T47D (cell line): ENCODE measurements at regions not wholly inside any gene's neighbourhood (a gene's known extent, or its start where the extent isn't known, plus 50 kb on each side); places are given as distances from the start of the nearest gene placed in this dataset.
A peak's percentile ranks its signal among the peaks of the same experiment; 100 is the strongest.
"Not testable (repeated sequence)": the region's sequence is repeated elsewhere in the genome, so short reads cannot be mapped to it uniquely, and the experiment has no call there.

Experiments
- DNase-seq, 2 experiments: peaks; one replicate each; pipeline versions ENCODE4 v3.0.0 to v3.0.0-alpha.2; 2011 to 2012; ENCODE audit warnings: low read depth in 1 of 2, low spot score in 1 of 2
- JUND ChIP-seq: IDR thresholded peaks from 2 replicates; pipeline ENCODE4 v1.6.1; 2012; ENCODE audit warnings: low read depth
- in situ Hi-C: cut with HindIII; loops from 2 replicates; pipeline ENCODE4 v1.10.0; 2016; ENCODE audit warnings: low sequenced_read_pairs, low pct_unique_long_range_greater_than_20kb

DNA sequence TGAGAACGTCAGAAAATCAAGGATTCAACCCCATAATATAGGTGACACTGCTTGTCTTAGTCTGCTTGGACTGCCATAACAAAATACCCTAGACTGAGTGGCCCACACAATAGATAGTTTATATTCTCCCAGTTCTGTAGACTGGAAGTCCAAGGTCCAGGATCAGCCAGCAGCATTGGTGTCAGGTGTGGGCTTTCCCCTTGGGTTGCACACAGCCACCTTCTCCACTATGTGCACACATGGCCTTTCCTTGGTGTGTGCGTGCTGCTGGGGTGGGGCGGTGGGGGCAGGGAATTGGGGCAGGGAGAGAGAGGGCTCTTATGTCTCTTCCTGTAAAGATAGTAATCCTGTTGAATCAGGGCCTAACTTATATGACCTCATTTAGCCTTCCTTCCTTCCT is 106.4 kb downstream of the SLC25A47 start:
- in situ Hi-C loops, result no loop called here
- TF ChIP-seq JUND, result no peak
- no peak for DNase-seq

DNA sequence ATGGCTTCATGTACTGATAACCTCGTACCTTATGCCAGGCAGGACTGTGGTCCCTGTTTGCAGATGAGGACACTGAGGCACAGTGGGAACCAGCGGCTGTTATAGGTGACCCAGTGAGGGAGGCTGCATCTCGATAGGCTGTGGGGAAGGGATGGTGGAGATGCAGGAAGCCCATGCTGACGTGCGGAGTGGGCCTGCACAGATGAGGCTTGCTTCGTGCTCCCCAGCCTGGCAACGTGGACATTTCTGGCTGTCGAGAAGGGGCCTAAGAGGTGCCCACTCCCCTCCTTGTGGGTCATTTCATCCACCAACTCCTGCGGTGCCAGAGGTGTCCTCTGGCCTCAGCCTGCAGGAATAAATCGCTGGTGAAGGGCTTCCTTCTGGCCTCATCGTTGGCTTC is 107.4 kb downstream of the SLC25A47 start:
- in situ Hi-C loops, result no loop called here
- TF ChIP-seq JUND, result no peak
- no peak for DNase-seq

DNA sequence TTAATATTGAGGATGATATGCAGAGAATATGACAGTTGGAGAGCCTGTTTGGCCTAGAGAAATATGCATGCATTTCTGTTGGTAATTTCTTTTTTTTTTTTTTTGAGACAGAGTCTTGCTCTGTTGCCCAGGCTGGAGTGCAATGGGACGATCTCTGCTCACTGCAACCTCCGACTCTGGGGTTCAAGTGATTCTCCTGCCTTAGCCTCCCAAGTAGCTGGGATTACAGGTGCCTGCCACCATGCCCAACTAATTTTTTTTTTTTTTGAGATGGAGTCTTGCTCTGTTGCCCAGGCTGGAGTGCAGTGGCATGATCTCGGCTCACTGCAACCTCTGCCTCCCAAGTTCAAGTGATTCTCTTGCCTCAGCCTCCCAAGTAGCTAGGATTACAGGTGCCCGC is 108.3 kb downstream of the SLC25A47 start:
- in situ Hi-C loops, DNase-seq: not testable (repeated sequence)

DNA sequence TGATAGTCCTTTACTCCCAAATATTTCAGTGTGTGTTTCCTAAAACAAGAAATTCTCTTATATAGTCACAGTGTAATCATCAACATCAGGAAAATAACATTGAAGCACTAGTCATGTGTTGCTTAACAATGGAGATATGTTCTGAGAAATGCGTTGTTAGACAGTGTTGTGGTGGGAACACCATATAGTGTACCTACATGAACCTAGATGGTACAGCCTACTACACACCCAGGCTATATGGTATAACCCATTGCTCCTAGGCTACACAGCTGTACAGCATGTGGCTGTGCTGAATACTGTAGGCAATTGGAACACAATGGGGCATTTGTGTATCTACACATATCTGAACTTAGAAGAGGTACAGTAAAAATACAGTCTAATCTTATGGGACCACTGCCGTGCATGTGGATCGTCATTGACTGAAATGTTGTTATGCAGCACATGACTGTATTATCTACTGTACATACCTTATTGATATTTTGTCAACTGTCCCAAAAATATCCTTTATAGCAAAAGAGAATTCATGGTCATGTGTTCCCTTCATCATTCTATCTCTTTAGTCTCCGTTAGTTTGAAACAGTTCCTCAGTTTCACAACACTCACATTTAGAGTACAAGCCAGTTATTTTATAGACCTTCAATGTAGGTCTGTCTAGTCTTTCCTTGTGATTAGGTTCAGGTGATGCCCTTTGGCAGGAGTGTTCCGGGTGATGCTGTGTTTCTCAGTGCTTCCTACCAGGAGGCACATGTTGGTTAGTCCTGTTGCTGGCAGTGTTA is 109.7 kb downstream of the SLC25A47 start:
- in situ Hi-C loops, result no loop called here
- no peak for TF ChIP-seq JUND

DNA sequence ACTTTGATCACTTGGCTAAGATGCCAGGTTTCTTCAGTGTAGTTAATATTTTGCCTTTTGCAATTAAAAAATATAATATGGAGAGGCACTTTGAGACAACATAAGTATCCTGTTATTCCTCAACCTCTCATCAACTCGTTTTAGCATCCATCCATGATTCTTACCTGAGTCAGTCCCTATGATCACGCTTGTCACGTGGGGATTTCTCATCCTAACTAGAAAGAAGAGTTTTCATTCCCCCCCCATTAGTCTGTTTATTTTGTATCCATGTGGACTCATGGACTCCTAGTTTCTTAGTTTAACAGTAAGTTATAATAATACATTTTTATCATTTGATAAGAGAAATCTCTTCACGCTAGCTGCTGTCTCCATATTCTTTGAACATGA is 110.3 kb downstream of the SLC25A47 start:
- no peak for DNase-seq
- in situ Hi-C loops, result no loop called here
- no peak for TF ChIP-seq JUND

More for the DNA sequence above, 109.7 kb downstream of the SLC25A47 start:
- DNase-seq, result no peak

DNA sequence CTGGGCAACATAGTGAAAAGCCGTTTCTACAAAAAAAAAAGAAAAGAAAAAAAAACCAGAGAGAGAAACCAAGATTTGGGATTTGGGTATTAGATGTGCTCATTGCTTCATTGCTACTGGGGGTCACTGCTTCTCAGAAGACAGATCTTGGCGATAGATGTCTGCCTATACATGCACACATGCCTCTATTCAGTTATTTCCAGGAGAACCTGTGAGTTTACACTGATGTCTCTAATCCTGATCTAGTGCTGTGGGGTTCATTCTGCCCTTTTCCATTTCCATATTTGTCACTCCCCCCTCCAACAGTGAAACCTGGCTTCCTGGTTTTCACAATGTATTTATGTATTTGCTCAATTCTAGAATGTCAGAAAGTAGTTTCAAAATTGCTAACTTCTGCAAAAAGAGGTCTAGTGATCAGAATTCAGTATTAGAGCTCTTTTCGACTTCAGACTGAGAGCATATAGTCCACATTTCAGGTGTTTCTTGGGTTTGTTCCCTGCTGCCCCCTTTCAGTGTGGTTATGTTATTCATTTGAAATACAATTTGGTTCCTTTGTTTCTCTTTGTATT is 111.0 kb downstream of the SLC25A47 start:
- in situ Hi-C loops, result no loop called here
- DNase-seq, result no peak
- no peak for TF ChIP-seq JUND

DNA sequence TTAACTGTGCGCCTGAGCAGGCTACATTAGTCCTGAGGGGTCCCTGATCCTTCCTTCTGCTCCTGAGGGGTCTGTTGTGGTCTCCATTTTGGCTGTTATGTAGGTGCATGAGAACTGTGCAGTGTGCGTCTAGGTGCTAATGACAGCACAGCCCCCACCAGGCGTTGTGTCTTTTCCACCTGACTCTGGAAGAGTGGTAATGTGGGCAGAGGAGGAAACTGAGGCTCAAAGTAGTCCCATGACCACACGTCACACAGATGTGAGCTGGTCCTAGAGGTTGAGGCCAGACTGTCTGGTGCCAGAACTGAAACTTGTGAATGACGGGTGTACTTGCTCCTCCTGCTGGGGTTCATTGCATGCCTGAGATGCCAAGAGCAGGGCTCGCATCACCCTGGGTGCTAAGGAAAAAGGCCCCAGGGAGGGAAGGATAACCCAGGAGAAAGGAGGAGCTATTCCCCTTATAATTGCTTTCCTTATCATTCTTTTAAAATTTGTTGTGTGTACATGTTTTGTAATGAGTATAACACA is 111.8 kb downstream of the SLC25A47 start:
- peak in 1 of 2 experiments; percentile 19 for DNase-seq
- no peak for TF ChIP-seq JUND
- in situ Hi-C loops, result no loop called here

DNA sequence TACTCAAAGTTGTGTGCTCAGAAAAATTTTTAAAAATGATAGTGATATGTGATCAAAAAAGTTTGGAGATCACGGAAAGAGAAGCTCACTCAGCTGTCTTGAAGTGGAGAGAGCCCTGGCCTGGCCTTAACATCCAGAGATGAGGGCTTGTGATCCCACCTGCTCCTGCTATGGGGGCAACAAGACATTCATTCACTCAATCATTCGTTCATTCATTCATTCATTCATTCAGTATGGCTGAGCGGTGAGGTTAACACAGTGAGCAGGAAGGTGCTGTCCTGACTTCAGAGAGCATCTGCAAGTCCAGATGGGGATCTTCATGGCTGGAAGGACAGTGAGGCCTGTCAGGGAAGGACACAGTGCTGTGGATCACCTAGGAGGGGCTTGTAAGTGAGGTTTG is 112.3 kb downstream of the SLC25A47 start:
- no peak for TF ChIP-seq JUND
- in situ Hi-C loops, result no loop called here
- no peak for DNase-seq

DNA sequence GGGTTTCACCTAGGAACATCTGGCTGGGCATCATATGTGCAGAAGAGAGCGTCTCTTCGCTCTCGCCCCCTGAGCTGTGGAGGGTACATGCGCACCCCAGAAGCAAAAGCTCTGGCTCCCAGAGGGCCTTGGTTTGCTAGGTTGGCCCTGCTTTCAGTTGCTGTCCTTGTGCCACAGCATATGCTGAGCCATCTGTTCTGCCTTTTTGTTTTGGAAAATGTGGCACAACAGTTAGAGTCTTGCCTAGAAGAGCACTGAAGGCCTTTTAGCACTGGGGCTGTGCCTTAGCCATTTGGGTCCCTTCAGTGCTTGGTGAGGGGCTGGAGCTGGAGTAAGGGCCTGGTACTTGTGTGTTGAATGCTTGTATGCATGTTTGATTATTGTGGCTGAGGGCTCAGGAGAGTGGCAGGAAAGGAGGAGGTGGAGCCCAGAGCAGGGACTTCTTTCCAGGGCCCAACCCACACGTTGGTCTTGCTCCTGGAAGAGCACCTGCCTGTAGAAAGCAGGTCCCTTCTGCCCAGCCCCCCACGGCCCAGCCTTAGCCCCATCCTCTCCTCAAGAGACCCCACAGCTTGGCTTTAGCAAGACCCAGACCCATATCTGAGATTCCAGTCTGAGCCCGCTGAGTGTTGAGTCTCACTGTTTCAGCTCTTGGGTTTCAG is 113.7 kb downstream of the SLC25A47 start:
- no peak for DNase-seq
- in situ Hi-C loops, result no loop called here
- TF ChIP-seq JUND, result no peak

DNA sequence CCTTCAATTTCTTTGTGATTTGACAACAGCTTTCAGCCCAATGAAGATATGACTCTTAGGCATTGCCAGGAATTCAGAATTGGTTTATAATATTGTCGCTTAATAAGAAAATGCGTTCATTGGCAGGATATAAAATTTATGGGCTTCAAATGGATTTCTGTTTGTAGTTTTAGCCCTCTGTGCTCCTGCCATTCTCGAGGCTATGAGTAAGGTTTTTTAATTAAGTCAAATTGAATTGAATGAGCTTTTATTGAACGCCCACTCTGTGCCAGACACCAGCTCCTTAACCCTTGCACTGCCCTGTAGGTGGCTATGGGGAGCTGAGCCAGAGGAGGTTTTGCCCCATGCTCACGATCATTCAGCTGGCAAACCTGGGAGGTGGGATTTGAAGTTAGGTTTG is 115.1 kb downstream of the SLC25A47 start:
- in situ Hi-C loops, result no loop called here
- TF ChIP-seq JUND, result no peak
- no peak for DNase-seq

DNA sequence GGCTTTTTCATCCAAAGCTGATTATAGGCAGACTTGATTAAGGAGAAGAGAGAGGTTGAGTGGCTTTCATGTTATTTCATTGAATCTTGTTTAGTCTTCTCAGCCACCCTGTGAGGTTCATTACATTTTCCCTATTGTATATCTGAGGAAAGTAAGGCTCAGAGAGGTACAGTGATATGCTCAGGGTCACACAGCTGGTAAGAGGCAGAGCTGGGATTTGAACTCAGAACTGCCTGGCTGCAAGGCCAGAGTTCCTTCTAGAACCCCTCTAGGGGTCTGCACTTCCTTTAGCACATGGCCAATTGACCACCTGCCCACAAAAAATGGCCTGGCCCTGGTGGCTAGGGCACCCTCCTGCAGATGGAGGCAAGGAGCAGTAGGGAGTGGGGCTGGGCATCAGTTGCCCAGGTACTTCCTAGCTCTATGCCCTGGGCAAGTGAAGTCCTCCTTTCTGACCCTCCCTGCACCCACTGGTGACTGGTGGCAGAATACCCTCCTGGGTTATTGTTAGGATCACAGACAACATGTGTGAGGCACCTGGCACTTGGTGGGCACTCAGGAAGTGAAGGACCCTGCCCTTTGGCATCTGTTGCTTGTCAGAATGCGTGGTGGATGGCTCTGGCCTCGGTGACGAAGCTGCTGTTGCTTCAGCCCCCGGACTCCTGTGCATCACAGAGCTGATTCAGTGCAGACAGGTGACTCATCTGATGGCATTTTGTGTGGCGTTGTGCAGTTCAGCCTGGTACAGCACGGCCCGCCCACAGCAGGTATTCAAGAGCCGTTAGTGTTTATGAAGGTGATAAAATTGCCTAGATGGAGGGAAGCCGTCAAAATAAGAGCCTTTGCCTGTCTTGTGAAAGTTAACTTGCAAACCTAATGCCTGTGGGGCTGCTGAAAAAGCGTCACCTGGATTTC is 115.8 kb downstream of the SLC25A47 start:
- in situ Hi-C loops, result no loop called here
- TF ChIP-seq JUND, result no peak
- peak; percentile 57 to 59 for DNase-seq

DNA sequence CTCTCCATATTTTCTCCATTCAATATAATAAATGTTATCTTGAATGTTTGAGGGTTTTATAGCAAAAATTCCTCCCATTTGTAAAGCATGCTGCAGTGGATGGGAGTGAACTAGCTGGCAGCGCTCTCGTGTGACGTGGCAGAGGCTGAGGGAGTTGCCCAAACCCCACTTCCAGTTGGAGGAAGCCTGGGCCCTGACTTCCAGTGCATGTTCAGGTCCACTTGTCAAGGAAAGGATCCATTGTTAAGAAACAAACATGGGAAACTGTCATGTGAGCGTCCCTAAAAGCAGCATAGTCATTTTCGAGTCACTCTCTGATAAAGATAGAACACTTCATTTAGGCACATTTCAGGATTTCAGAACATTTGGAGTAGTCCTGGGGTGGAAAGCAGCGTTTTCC is 116.6 kb downstream of the SLC25A47 start:
- DNase-seq, result no peak
- no peak for TF ChIP-seq JUND
- in situ Hi-C loops, result no loop called here

DNA sequence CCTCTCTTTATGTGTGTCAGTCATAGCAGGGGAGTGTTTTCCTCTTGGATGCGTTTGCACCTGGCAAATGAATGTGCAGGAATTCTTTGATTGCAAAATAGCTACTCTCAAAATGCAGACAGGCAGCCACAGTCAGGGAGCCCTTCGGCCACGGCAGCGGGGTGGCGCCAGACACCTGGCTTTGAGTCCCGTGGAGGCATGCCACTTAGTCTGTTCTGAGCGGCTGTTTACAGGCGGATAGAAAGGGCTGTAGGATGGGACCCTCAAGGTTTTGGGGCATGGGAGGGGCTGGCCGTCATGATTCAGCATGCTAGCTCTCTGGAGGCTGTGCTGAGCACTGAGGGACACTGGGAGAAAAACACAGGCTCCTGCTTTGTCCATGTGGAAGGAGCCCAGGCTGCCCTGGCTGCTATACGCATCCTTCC is 117.1 kb downstream of the SLC25A47 start:
- TF ChIP-seq JUND, result no peak
- in situ Hi-C loops, result no loop called here

More for the DNA sequence above, 117.1 kb downstream of the SLC25A47 start:
- peak; percentile 88 to 90 for DNase-seq
